ENCODE measurements at regions not wholly inside any gene's neighbourhood (a gene's known extent, or its start where the extent isn't known, plus 50 kb on each side); places are given as distances from the start of the nearest gene placed in this dataset.

GRCh38 chr18:59779979-59780378 lies 82.8 kb upstream of the CCBE1 start:
- no peak for TF ChIP-seq Cebpa-rat (IDR thresholded peaks at IDR 0.05)
- Histone ChIP-seq H3K27ac (no peak overlapping the region), H3K27me3 (no peaks in the 10 kb centered on the region), H3K4me3 (no peak overlapping the region), H3K9me3 (no peaks in the 10 kb centered on the region; the same call in 1 of the 2 replicates), H3K4me1 (peaks cover 8% of the 10 kb centered on the region), H4K20me1 (no peaks in the 10 kb centered on the region), H3K36me3 (no peaks in the 10 kb centered on the region), H3K4me2 (no peak overlapping the region), H3K9ac (no peak overlapping the region)

DNA sequence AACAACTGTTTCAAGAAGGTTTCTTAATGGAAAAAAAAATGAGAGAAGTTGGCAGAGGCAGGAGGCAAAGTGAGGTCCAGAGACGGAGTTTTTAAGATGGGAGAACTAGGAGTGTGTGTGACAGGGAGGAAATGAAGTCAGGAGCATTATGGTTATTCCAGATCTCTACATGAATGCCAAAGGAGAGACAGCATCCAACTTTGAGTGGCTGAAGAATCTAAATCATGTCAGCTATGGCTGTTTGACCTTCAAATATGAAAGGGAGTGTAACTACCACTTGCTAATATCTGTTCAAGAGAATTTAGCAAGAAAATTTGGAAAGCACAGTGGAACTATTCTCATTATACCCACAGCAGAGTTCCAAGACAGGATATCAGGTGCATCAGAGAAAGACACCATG lies 81.2 kb upstream of the CCBE1 start:
- no peaks in the 10 kb centered on the region for H3K36me3 ChIP-seq
- H3K9me3 ChIP-seq = no peaks in the 10 kb centered on the region; the same call in 1 of the 2 replicates
- no peaks in the 10 kb centered on the region for H3K27me3 ChIP-seq
- H3K4me1 ChIP-seq = no peaks in the 10 kb centered on the region
- H3K27ac ChIP-seq = no peak overlapping the region
- no peaks in the 10 kb centered on the region for H4K20me1 ChIP-seq
- H3K9ac ChIP-seq = no peak overlapping the region
- no peak overlapping the region for H3K4me2 ChIP-seq
- no peak overlapping the region for H3K4me3 ChIP-seq
- TF ChIP-seq Cebpa-rat (IDR thresholded peaks at IDR 0.05) = no peak

DNA sequence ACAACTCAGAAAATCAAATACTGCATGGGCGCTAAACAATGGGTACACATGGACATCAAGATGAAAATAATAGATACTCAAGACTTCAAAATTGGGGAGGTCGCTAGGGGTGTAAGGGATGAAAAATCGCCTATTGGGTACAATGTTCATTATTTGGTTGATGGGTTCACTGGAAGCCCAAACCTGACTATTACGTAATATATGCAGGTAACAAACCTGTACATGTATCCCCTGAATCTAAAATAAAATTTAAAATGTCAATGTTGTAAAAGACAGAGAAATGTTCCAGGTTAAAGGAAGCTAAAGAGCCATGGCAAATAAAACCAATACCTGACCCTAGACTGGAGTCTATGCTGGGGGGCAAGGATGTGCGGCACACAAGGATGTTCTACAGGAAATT lies 80.4 kb upstream of the CCBE1 start:
- TF ChIP-seq Cebpa-rat (IDR thresholded peaks at IDR 0.05) = peak; percentile 46; the same call in 1 of the 2 replicates
- H3K27me3 ChIP-seq = no peaks in the 10 kb centered on the region

DNA sequence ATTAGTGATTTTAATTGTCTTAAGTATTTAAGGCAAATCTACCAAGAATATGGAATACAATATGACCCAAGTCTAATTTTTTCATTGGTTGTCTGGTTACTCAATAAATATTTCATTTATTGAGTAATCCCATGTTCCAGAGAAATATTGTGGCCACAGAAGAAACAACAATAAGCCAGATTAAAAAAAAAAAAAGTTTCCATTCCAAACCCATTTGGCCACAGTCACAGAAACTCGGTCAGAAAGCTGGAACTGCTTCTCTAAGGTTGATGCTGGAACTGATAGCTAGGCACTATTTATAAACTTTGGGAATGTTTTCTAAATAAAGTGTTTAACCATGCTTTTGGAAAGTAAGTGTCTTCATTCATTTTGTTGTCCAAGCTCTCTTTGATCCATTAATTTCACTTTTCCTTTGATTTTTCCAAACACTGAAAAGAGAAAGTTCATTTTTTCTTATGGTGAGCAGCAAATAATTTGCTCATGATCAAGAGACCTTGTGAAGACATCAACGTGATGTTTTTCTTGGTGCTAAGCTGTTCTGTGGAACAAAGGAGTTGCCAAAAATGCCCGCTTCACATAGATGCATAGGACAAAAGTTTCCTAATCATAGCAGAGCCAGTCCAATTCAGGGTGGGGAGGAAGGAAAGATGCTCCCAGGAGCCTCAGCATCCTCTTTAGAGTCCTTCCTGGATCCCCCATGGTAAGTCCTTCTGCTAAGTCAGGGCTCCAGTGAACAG lies 72.1 kb upstream of the CCBE1 start:
- Histone ChIP-seq H3K4me1 (no peaks in the 10 kb centered on the region), H3K27me3 (no peaks in the 10 kb centered on the region), H3K9ac (no peak overlapping the region), H3K4me3 (no peak overlapping the region), H4K20me1 (no peaks in the 10 kb centered on the region), H3K36me3 (no peaks in the 10 kb centered on the region), H3K4me2 (no peak overlapping the region), H3K27ac (no peak overlapping the region), H3K9me3 (no peaks in the 10 kb centered on the region; the same call in none of the 2 replicates)
- no peak for TF ChIP-seq Cebpa-rat (IDR thresholded peaks at IDR 0.05)

More for the DNA sequence above, 80.4 kb upstream of the CCBE1 start:
- no peaks in the 10 kb centered on the region; the same call in 1 of the 2 replicates for H3K9me3 ChIP-seq
- H3K9ac ChIP-seq = no peak overlapping the region
- H3K4me2 ChIP-seq = no peak overlapping the region
- no peak overlapping the region for H3K4me3 ChIP-seq
- no peaks in the 10 kb centered on the region for H4K20me1 ChIP-seq
- no peak overlapping the region for H3K27ac ChIP-seq
- no peaks in the 10 kb centered on the region for H3K36me3 ChIP-seq
- no peaks in the 10 kb centered on the region for H3K4me1 ChIP-seq

GRCh38 chr18:59768409-59768808 lies 71.2 kb upstream of the CCBE1 start:
- H3K4me2 ChIP-seq = no peak overlapping the region
- no peaks in the 10 kb centered on the region for H3K36me3 ChIP-seq

GRCh38 chr18:59767732-59768131 lies 70.5 kb upstream of the CCBE1 start:
- no peak for TF ChIP-seq Cebpa-rat (IDR thresholded peaks at IDR 0.05)
- no peak overlapping the region for H3K4me3 ChIP-seq
- no peak overlapping the region for H3K9ac ChIP-seq
- H3K27me3 ChIP-seq = no peaks in the 10 kb centered on the region
- no peaks in the 10 kb centered on the region for H3K36me3 ChIP-seq
- no peaks in the 10 kb centered on the region for H4K20me1 ChIP-seq
- H3K27ac ChIP-seq = no peak overlapping the region
- H3K4me1 ChIP-seq = no peaks in the 10 kb centered on the region
- no peaks in the 10 kb centered on the region; the same call in none of the 2 replicates for H3K9me3 ChIP-seq
- no peak overlapping the region for H3K4me2 ChIP-seq

More at GRCh38 chr18:59768409-59768808, 71.2 kb upstream of the CCBE1 start:
- Histone ChIP-seq H3K4me1 (no peaks in the 10 kb centered on the region), H3K27me3 (no peaks in the 10 kb centered on the region), H3K9ac (no peak overlapping the region), H4K20me1 (no peaks in the 10 kb centered on the region), H3K27ac (no peak overlapping the region), H3K4me3 (no peak overlapping the region), H3K9me3 (no peaks in the 10 kb centered on the region; the same call in none of the 2 replicates)
- TF ChIP-seq Cebpa-rat (IDR thresholded peaks at IDR 0.05) = no peak

DNA sequence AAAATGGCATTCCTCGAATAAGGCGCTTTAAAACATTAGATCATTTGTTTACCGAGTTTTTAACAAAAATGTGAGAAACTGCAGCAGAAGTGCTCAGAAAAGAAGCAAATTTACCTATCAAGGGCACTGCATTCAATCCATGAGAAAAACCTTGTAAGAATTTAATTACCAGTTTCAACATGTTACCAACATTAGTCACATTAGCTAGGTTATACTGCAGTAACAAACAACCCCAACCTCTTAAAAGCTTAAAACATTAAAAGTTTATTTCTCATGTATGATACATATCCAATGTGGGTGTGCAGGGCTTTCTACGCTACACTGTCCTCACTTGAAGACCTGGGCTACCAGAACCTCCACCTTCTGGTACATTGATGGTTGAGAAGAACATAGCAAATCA lies 68.1 kb upstream of the CCBE1 start:
- Histone ChIP-seq H3K4me1 (no peaks in the 10 kb centered on the region), H3K36me3 (no peaks in the 10 kb centered on the region), H4K20me1 (no peaks in the 10 kb centered on the region)

DNA sequence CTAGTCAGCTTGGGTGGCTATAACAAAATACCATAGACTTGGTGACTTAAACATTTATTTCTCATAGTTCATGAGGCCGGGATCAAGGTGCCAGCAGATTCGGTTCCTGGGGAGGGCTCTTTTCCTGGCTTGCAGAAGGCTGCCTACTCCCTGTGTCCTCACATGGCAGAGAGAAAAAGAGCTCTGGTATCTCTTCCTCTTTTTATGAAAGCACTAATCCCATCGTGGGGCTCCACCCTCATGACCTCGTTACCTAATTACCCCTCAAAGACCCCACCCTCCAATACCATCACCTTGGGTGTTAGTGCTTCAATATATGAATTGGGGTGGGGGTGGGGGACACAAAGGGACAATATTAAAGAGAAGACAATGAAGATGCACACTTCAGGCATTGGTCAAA lies 67.1 kb upstream of the CCBE1 start:
- Histone ChIP-seq H3K9ac (no peak overlapping the region), H3K4me2 (no peak overlapping the region), H3K27me3 (no peaks in the 10 kb centered on the region), H3K9me3 (no peaks in the 10 kb centered on the region), H3K36me3 (no peaks in the 10 kb centered on the region), H4K20me1 (no peaks in the 10 kb centered on the region), H3K27ac (no peak overlapping the region), H3K4me3 (no peak overlapping the region), H3K4me1 (no peaks in the 10 kb centered on the region)
- no peak for TF ChIP-seq Cebpa-rat (IDR thresholded peaks at IDR 0.05)

More for the DNA sequence above, 68.1 kb upstream of the CCBE1 start:
- no peak overlapping the region for H3K4me2 ChIP-seq
- H3K27me3 ChIP-seq = no peaks in the 10 kb centered on the region
- no peak overlapping the region for H3K4me3 ChIP-seq
- no peak for TF ChIP-seq Cebpa-rat (IDR thresholded peaks at IDR 0.05)
- H3K27ac ChIP-seq = no peak overlapping the region
- no peak overlapping the region for H3K9ac ChIP-seq
- H3K9me3 ChIP-seq = no peaks in the 10 kb centered on the region; the same call in 1 of the 2 replicates

DNA sequence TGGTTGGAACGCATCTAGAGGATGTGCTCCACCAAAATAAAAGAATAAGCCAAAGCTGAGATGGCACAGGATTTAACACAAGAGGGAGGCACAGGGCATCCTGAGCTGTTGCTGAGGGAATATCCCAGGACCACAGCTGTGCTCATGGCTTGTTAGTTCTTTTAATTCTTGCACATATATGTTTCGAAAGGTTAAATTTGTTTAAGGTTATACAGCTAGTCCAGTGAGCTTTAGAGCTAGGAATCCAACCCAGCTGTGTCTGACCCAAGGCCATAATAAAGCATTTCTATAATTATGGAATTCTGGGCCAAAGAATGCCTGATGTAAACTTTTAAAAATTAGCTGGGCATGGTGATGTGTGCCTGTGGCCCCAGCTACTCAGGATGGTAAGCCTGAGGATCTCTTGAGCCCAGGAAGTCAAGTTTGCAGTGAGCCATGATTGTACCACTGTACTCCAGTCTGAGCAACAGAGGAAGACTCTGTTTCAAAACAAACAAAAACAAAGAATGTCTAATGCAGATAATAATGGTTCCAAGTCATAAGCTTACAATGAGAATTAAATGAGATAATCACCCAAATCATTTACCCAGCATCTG lies 66.4 kb upstream of the CCBE1 start:
- Histone ChIP-seq H4K20me1 (no peaks in the 10 kb centered on the region), H3K9me3 (no peaks in the 10 kb centered on the region), H3K4me2 (no peak overlapping the region), H3K9ac (no peak overlapping the region), H3K4me1 (no peaks in the 10 kb centered on the region), H3K27me3 (no peaks in the 10 kb centered on the region), H3K27ac (no peak overlapping the region), H3K4me3 (no peak overlapping the region), H3K36me3 (no peaks in the 10 kb centered on the region)
- TF ChIP-seq Cebpa-rat (IDR thresholded peaks at IDR 0.05) = no peak
